ENCODE measurements at regions not wholly inside any gene's neighbourhood (a gene's known extent, or its start where the extent isn't known, plus 50 kb on each side); places are given as distances from the start of the nearest gene placed in this dataset.

- TF ChIP-seq CTCF (optimal IDR thresholded peaks at IDR 0.05 in 1 of 3, IDR thresholded peaks at IDR 0.05 in 1 of 3, conservative IDR thresholded peaks at IDR 0.05 in 1 of 3; ENCODE audit: extremely low read depth in 1 of 3, insufficient read depth in 2 of 3, low read length in 3 of 3), result no peak
- TF ChIP-seq EZH2 (IDR thresholded peaks at IDR 0.05; ENCODE audit: low read length), result no peak
Observed at GRCh38 chr4:97150966-97151365, 992.3 kb downstream of the STPG2 start.

Data from keratinocyte (primary cell).